ENCODE measurements at regions not wholly inside any gene's neighbourhood (a gene's known extent, or its start where the extent isn't known, plus 50 kb on each side); places are given as distances from the start of the nearest gene placed in this dataset.

GRCh38 chr5:171697221-171698102 is 88.2 kb upstream of the SMIM23 start:
- 98% methylated on average over 15 of the region's 18 CpGs for WGBS (ENCODE audit: insufficient coverage)
- ChIA-PET CTCF (interaction anchor here (1.2 kb wide), 1 partner anchor 15 kb away, joined by 4 read pairs; no protein-coding TSS in a partner anchor), POLR2A (no interaction called here)
- Histone ChIP-seq H3K4me3 (ENCODE audit: control insufficient read depth in 1 of 7, extremely low read depth in 1 of 7, insufficient read depth in 4 of 7, low read depth in 2 of 7, low read length in 6 of 7) (no peak overlapping the region), H3K36me3 (ENCODE audit: control insufficient read depth in 4 of 4, insufficient read depth in 4 of 4, low read length in 3 of 4) (no peaks in the 10 kb centered on the region), H3K9me3 (ENCODE audit: control extremely low read depth in 1 of 5, control insufficient read depth in 4 of 5, insufficient read depth in 2 of 5, low read depth in 1 of 5, low read length in 4 of 5) (no peaks in the 10 kb centered on the region), H3K27me3 (replicated peaks in 2 of 5; ENCODE audit: control insufficient read depth in 4 of 5, insufficient read depth in 5 of 5, low read length in 4 of 5) (no peaks in the 10 kb centered on the region), H3K4me1 (ENCODE audit: control extremely low read depth in 1 of 4, control insufficient read depth in 4 of 4, insufficient read depth in 4 of 4, low read length in 3 of 4) (no peaks in the 10 kb centered on the region), H3K27ac (ENCODE audit: insufficient read depth in 1 of 2, low read depth in 1 of 2, low read length in 2 of 2, poor library complexity in 1 of 2, severe bottlenecking in 2 of 2) (no peak overlapping the region)
- DNase-seq, result no peak

GRCh38 chr5:171700318-171700912 is 85.2 kb upstream of the SMIM23 start:
- H3K4me3 ChIP-seq (ENCODE audit: control insufficient read depth in 1 of 7, extremely low read depth in 1 of 7, insufficient read depth in 4 of 7, low read depth in 2 of 7, low read length in 6 of 7), result no peak overlapping the region
- no peaks in the 10 kb centered on the region for H3K4me1 ChIP-seq (ENCODE audit: control extremely low read depth in 1 of 4, control insufficient read depth in 4 of 4, insufficient read depth in 4 of 4, low read length in 3 of 4)
- CTCF ChIA-PET, result interaction anchor here (0.6 kb wide), 1 partner anchor 22 kb away, joined by 3 read pairs; no protein-coding TSS in a partner anchor
- no peaks in the 10 kb centered on the region for H3K9me3 ChIP-seq (ENCODE audit: control extremely low read depth in 1 of 5, control insufficient read depth in 4 of 5, insufficient read depth in 2 of 5, low read depth in 1 of 5, low read length in 4 of 5)
- no peaks in the 10 kb centered on the region for H3K36me3 ChIP-seq (ENCODE audit: control insufficient read depth in 4 of 4, insufficient read depth in 4 of 4, low read length in 3 of 4)
- no peak overlapping the region for H3K27ac ChIP-seq (ENCODE audit: insufficient read depth in 1 of 2, low read depth in 1 of 2, low read length in 2 of 2, poor library complexity in 1 of 2, severe bottlenecking in 2 of 2)
- POLR2A ChIA-PET, result interaction anchor here (0.6 kb wide), 1 partner anchor 1139 kb away, joined by 4 read pairs; no protein-coding TSS in a partner anchor
- 90% methylated on average over 1 of the region's 2 CpGs for whole genome bisulfite sequencing (ENCODE audit: insufficient coverage)
- no peaks in the 10 kb centered on the region for H3K27me3 ChIP-seq (replicated peaks in 2 of 5; ENCODE audit: control insufficient read depth in 4 of 5, insufficient read depth in 5 of 5, low read length in 4 of 5)
- no peak for DNase-seq

GRCh38 chr5:171701100-171701541 is 84.5 kb upstream of the SMIM23 start:
- Histone ChIP-seq H3K27ac (ENCODE audit: insufficient read depth in 1 of 2, low read depth in 1 of 2, low read length in 2 of 2, poor library complexity in 1 of 2, severe bottlenecking in 2 of 2) (no peak overlapping the region), H3K4me3 (ENCODE audit: control insufficient read depth in 1 of 7, extremely low read depth in 1 of 7, insufficient read depth in 4 of 7, low read depth in 2 of 7, low read length in 6 of 7) (no peak overlapping the region), H3K27me3 (replicated peaks in 2 of 5; ENCODE audit: control insufficient read depth in 4 of 5, insufficient read depth in 5 of 5, low read length in 4 of 5) (no peaks in the 10 kb centered on the region), H3K9me3 (ENCODE audit: control extremely low read depth in 1 of 5, control insufficient read depth in 4 of 5, insufficient read depth in 2 of 5, low read depth in 1 of 5, low read length in 4 of 5) (no peaks in the 10 kb centered on the region), H3K36me3 (ENCODE audit: control insufficient read depth in 4 of 4, insufficient read depth in 4 of 4, low read length in 3 of 4) (no peaks in the 10 kb centered on the region), H3K4me1 (ENCODE audit: control extremely low read depth in 1 of 4, control insufficient read depth in 4 of 4, insufficient read depth in 4 of 4, low read length in 3 of 4) (no peaks in the 10 kb centered on the region)
- POLR2A ChIA-PET, result no interaction called here
- DNase-seq, result no peak
- 95% methylated on average over 5 of the region's 10 CpGs for WGBS (ENCODE audit: insufficient coverage)
- CTCF ChIA-PET, result no interaction called here

GRCh38 chr5:171702135-171702770 is 83.4 kb upstream of the SMIM23 start:
- 83% methylated on average over 8 of the region's 13 CpGs for WGBS (ENCODE audit: insufficient coverage)
- DNase-seq, result no peak
- no peaks in the 10 kb centered on the region for H3K27me3 ChIP-seq (replicated peaks in 2 of 5; ENCODE audit: control insufficient read depth in 4 of 5, insufficient read depth in 5 of 5, low read length in 4 of 5)
- ChIA-PET POLR2A (no interaction called here), CTCF (no interaction called here)
- H3K27ac ChIP-seq (ENCODE audit: insufficient read depth in 1 of 2, low read depth in 1 of 2, low read length in 2 of 2, poor library complexity in 1 of 2, severe bottlenecking in 2 of 2), result no peak overlapping the region
- H3K4me1 ChIP-seq (ENCODE audit: control extremely low read depth in 1 of 4, control insufficient read depth in 4 of 4, insufficient read depth in 4 of 4, low read length in 3 of 4), result peaks cover 0 to 6% (median 0%) of the 10 kb centered on the region in 4 experiments
- H3K36me3 ChIP-seq (ENCODE audit: control insufficient read depth in 4 of 4, insufficient read depth in 4 of 4, low read length in 3 of 4), result no peaks in the 10 kb centered on the region
- no peaks in the 10 kb centered on the region for H3K9me3 ChIP-seq (ENCODE audit: control extremely low read depth in 1 of 5, control insufficient read depth in 4 of 5, insufficient read depth in 2 of 5, low read depth in 1 of 5, low read length in 4 of 5)
- no peak overlapping the region for H3K4me3 ChIP-seq (ENCODE audit: control insufficient read depth in 1 of 7, extremely low read depth in 1 of 7, insufficient read depth in 4 of 7, low read depth in 2 of 7, low read length in 6 of 7)

GRCh38 chr5:171703146-171703545 is 82.5 kb upstream of the SMIM23 start:
- 100% methylated on average over 6 of the region's 11 CpGs for WGBS (ENCODE audit: insufficient coverage)
- DNase-seq, result no peak
- CTCF ChIA-PET, result no interaction called here
- Histone ChIP-seq H3K27me3 (replicated peaks in 2 of 5; ENCODE audit: control insufficient read depth in 4 of 5, insufficient read depth in 5 of 5, low read length in 4 of 5) (no peaks in the 10 kb centered on the region), H3K9me3 (ENCODE audit: control extremely low read depth in 1 of 5, control insufficient read depth in 4 of 5, insufficient read depth in 2 of 5, low read depth in 1 of 5, low read length in 4 of 5) (no peaks in the 10 kb centered on the region), H3K36me3 (ENCODE audit: control insufficient read depth in 4 of 4, insufficient read depth in 4 of 4, low read length in 3 of 4) (no peaks in the 10 kb centered on the region), H3K27ac (ENCODE audit: insufficient read depth in 1 of 2, low read depth in 1 of 2, low read length in 2 of 2, poor library complexity in 1 of 2, severe bottlenecking in 2 of 2) (no peak overlapping the region), H3K4me1 (ENCODE audit: control extremely low read depth in 1 of 4, control insufficient read depth in 4 of 4, insufficient read depth in 4 of 4, low read length in 3 of 4) (peaks cover 0 to 13% (median 2%) of the 10 kb centered on the region in 4 experiments), H3K4me3 (ENCODE audit: control insufficient read depth in 1 of 7, extremely low read depth in 1 of 7, insufficient read depth in 4 of 7, low read depth in 2 of 7, low read length in 6 of 7) (no peak overlapping the region)
- POLR2A ChIA-PET, result no interaction called here

- 98% methylated on average over 6 of the region's 6 CpGs for WGBS (ENCODE audit: insufficient coverage)
- no peaks in the 10 kb centered on the region for H3K9me3 ChIP-seq (ENCODE audit: control extremely low read depth in 1 of 5, control insufficient read depth in 4 of 5, insufficient read depth in 2 of 5, low read depth in 1 of 5, low read length in 4 of 5)
- H3K27ac ChIP-seq (ENCODE audit: insufficient read depth in 1 of 2, low read depth in 1 of 2, low read length in 2 of 2, poor library complexity in 1 of 2, severe bottlenecking in 2 of 2), result no peak overlapping the region
- CTCF ChIA-PET, result interaction anchor here (1.3 kb wide), 1 partner anchor 54 kb away, joined by 3 read pairs; no protein-coding TSS in a partner anchor
- DNase-seq, result no peak
- no peak overlapping the region for H3K4me3 ChIP-seq (ENCODE audit: control insufficient read depth in 1 of 7, extremely low read depth in 1 of 7, insufficient read depth in 4 of 7, low read depth in 2 of 7, low read length in 6 of 7)
- H3K4me1 ChIP-seq (ENCODE audit: control extremely low read depth in 1 of 4, control insufficient read depth in 4 of 4, insufficient read depth in 4 of 4, low read length in 3 of 4), result peaks cover 0 to 16% (median 3%) of the 10 kb centered on the region in 4 experiments
- POLR2A ChIA-PET, result no interaction called here
- no peaks in the 10 kb centered on the region for H3K27me3 ChIP-seq (replicated peaks in 2 of 5; ENCODE audit: control insufficient read depth in 4 of 5, insufficient read depth in 5 of 5, low read length in 4 of 5)
- no peaks in the 10 kb centered on the region for H3K36me3 ChIP-seq (ENCODE audit: control insufficient read depth in 4 of 4, insufficient read depth in 4 of 4, low read length in 3 of 4)
Measured at GRCh38 chr5:171705036-171705435, 80.6 kb upstream of the SMIM23 start.
